ENCODE measurements at regions not wholly inside any gene's neighbourhood (a gene's known extent, or its start where the extent isn't known, plus 50 kb on each side); places are given as distances from the start of the nearest gene placed in this dataset.

- no peak for TF ChIP-seq CTCF (conservative IDR thresholded peaks at IDR 0.05; ENCODE audit: low read depth, low read length)
- no peak for TF ChIP-seq POLR2A (IDR thresholded peaks at IDR 0.05; ENCODE audit: low read depth, low read length)
- TF ChIP-seq RAD21 (IDR thresholded peaks at IDR 0.05; ENCODE audit: low read length), result no peak
- no peak for TF ChIP-seq CEBPB (IDR thresholded peaks at IDR 0.05; ENCODE audit: low read depth, low read length)
These were observed 134.9 kb downstream of the RCN1 start for GRCh38 chr11:32225571-32226285.

Measured in IMR-90 (cell line).